OCI-LY3 (cell line): ENCODE measurements at regions not wholly inside any gene's neighbourhood (a gene's known extent, or its start where the extent isn't known, plus 50 kb on each side); places are given as distances from the start of the nearest gene placed in this dataset.

Experiments
- H2AFZ ChIP-seq: fragments of 200-600, 300-600 bp; shearing (Covaris generic); 2 replicates; pipeline ENCODE4 v1.6.0; 2014; ENCODE audit warnings: antibody characterized with exemption, low read depth, low read length
- H3K27ac ChIP-seq: fragments of 200-600, 300-600 bp; sonication (generic); 2 replicates; pipeline ENCODE4 v1.5.1; 2014; ENCODE audit warnings: mild to moderate bottlenecking, low read length, moderate library complexity, mixed read lengths
- H3K27me3 ChIP-seq: fragments of 200-600, 300-600 bp; sonication (generic); 2 replicates; pipeline ENCODE4 v1.6.1; 2014; ENCODE audit warnings: low read depth, low read length, mixed read lengths
- H3K36me3 ChIP-seq: fragments of 200-600, 300-600 bp; sonication (generic); replicated peaks from 2 replicates; pipeline ENCODE3; 2014; ENCODE audit warnings: low read depth, low read length, mixed read lengths
- H3K4me1 ChIP-seq: fragments of 300-600, 200-600 bp; sonication (generic); 2 replicates; pipeline ENCODE4 v1.6.1; 2014; ENCODE audit warnings: low read length, mixed read lengths
- H3K4me2 ChIP-seq: fragments of 200-600, 300-600 bp; sonication (generic); 2 replicates; pipeline ENCODE4 v1.6.1; 2014; ENCODE audit warnings: low read length, mixed read lengths
- H3K4me3 ChIP-seq: fragments of 300-600, 200-600 bp; sonication (generic); 2 replicates; pipeline ENCODE4 v1.5.1; 2014; ENCODE audit warnings: antibody characterized with exemption, mild to moderate bottlenecking, low read length, moderate library complexity
- H3K79me2 ChIP-seq: fragments of 300-600, 200-600 bp; shearing (Covaris generic); 2 replicates; pipeline ENCODE4 v1.6.1; 2014; ENCODE audit warnings: mild to moderate bottlenecking, low read length, mixed read lengths
- H3K9ac ChIP-seq: fragments of 300-600, 200-600 bp; shearing (Covaris generic); 2 replicates; pipeline ENCODE4 v1.6.0; 2014; ENCODE audit warnings: mild to moderate bottlenecking, low read length, moderate library complexity
- H3K9me3 ChIP-seq: fragments of 200-600, 300-600 bp; shearing (Covaris generic); 2 replicates; pipeline ENCODE4 v1.6.1; 2014; ENCODE audit warnings: low read length, mixed read lengths; ENCODE audit not compliant: insufficient read depth
- H4K20me1 ChIP-seq: fragments of 200-600, 300-600 bp; sonication (generic); 2 replicates; pipeline ENCODE4 v1.6.1; 2016; ENCODE audit warnings: low read length, mixed read lengths; ENCODE audit not compliant: insufficient read depth
- EZH2phosphoT487 ChIP-seq: fragments of 200-600 bp; shearing (Covaris generic); IDR thresholded peaks from 2 replicates; pipeline ENCODE4 v1.6.1; 2018; ENCODE audit warnings: antibody characterized with exemption, mixed run types, low read depth
- TF ChIP-seq, protein P1 (sequence below): fragments of 200-600, 300-600 bp; sonication (generic); IDR thresholded peaks from 2 replicates; pipeline ENCODE4 v1.5.1; 2014; ENCODE audit warnings: antibody characterized with exemption, low read length, low read depth

- Histone ChIP-seq H3K36me3 (no peaks in the 10 kb centered on the region), H3K4me2 (no peak overlapping the region), H4K20me1 (no peaks in the 10 kb centered on the region), H3K9me3 (no peaks in the 10 kb centered on the region), H3K4me1 (no peaks in the 10 kb centered on the region), H3K27me3 (peaks cover 5% of the 10 kb centered on the region; the same call in 1 of the 2 replicates), H2AFZ (no peak overlapping the region), H3K9ac (no peak overlapping the region), H3K79me2 (no peaks in the 10 kb centered on the region), H3K27ac (no peak overlapping the region), H3K4me3 (no peak overlapping the region)
- TF ChIP-seq, protein P1, sequence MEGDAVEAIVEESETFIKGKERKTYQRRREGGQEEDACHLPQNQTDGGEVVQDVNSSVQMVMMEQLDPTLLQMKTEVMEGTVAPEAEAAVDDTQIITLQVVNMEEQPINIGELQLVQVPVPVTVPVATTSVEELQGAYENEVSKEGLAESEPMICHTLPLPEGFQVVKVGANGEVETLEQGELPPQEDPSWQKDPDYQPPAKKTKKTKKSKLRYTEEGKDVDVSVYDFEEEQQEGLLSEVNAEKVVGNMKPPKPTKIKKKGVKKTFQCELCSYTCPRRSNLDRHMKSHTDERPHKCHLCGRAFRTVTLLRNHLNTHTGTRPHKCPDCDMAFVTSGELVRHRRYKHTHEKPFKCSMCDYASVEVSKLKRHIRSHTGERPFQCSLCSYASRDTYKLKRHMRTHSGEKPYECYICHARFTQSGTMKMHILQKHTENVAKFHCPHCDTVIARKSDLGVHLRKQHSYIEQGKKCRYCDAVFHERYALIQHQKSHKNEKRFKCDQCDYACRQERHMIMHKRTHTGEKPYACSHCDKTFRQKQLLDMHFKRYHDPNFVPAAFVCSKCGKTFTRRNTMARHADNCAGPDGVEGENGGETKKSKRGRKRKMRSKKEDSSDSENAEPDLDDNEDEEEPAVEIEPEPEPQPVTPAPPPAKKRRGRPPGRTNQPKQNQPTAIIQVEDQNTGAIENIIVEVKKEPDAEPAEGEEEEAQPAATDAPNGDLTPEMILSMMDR: no peak
- TF ChIP-seq EZH2phosphoT487: no peak
These were observed 121.0 kb upstream of the LSM14A start for GRCh38 chr19:34051255-34051654.

- Histone ChIP-seq H3K9ac (no peak overlapping the region), H3K4me1 (no peaks in the 10 kb centered on the region), H3K36me3 (no peaks in the 10 kb centered on the region), H4K20me1 (no peaks in the 10 kb centered on the region), H3K4me2 (no peak overlapping the region), H3K27ac (no peak overlapping the region), H3K79me2 (no peaks in the 10 kb centered on the region), H3K4me3 (no peak overlapping the region), H3K27me3 (peaks cover 9% of the 10 kb centered on the region; the same call in 1 of the 2 replicates), H3K9me3 (no peaks in the 10 kb centered on the region), H2AFZ (no peak overlapping the region)
- TF ChIP-seq, protein P1: no peak
These were observed 115.1 kb upstream of the LSM14A start for GRCh38 chr19:34057155-34057554.

GRCh38 chr19:34066007-34066643 lies 106.2 kb upstream of the LSM14A start:
- Histone ChIP-seq H3K79me2 (no peaks in the 10 kb centered on the region), H4K20me1 (no peaks in the 10 kb centered on the region), H2AFZ (no peak overlapping the region), H3K4me2 (no peak overlapping the region), H3K9ac (no peak overlapping the region), H3K4me1 (no peaks in the 10 kb centered on the region), H3K27me3 (0 out of 2 replicates have a peak, but pooled peaks cover 4% of the 10 kb centered on the region), H3K27ac (no peak overlapping the region), H3K4me3 (no peak overlapping the region), H3K36me3 (no peaks in the 10 kb centered on the region), H3K9me3 (no peaks in the 10 kb centered on the region)
- TF ChIP-seq, protein P1: no peak
- no peak for TF ChIP-seq EZH2phosphoT487

DNA sequence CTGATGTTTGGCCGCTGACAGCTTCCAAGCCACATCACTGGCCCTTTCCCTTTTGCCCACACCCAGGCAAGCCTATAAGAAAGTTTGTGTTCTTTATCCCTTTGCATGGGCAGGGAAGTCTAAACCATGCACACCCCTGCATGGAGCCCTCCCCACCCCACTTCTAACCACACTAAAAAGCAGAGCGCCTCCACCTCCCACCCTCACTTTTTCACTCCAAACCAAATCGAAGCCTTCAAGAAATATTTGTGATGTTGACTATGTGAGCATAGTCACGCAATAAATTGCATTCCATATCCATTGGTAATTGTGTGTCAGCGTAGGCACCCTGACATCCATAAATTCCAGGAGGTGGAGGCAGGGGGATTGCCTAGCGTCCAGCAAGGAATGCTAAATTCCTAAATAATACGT lies 104.4 kb upstream of the LSM14A start:
- no peak overlapping the region for H3K4me2 ChIP-seq
- no peaks in the 10 kb centered on the region for H4K20me1 ChIP-seq
- H3K9ac ChIP-seq: no peak overlapping the region
- H3K36me3 ChIP-seq: no peaks in the 10 kb centered on the region
- peaks cover 8% of the 10 kb centered on the region; the same call in 1 of the 2 replicates for H3K27me3 ChIP-seq
- no peaks in the 10 kb centered on the region for H3K4me1 ChIP-seq
- no peak overlapping the region for H2AFZ ChIP-seq
- no peak overlapping the region for H3K4me3 ChIP-seq
- H3K27ac ChIP-seq: no peak overlapping the region
- TF ChIP-seq, protein P1: no peak
- no peak for TF ChIP-seq EZH2phosphoT487
- no peaks in the 10 kb centered on the region for H3K9me3 ChIP-seq
- no peaks in the 10 kb centered on the region for H3K79me2 ChIP-seq
